IPS-18a (cell line): ENCODE measurements at regions not wholly inside any gene's neighbourhood (a gene's known extent, or its start where the extent isn't known, plus 50 kb on each side); places are given as distances from the start of the nearest gene placed in this dataset.

Experiments used
- H3K27ac ChIP-seq: one replicate; pipeline ENCODE4 v1.5.1; 2013; ENCODE audit warnings: low read length
- H3K27me3 ChIP-seq: one replicate; pipeline ENCODE4 v1.6.1; 2013; ENCODE audit warnings: mild to moderate bottlenecking, low read length; ENCODE audit not compliant: control insufficient read depth, insufficient read depth
- H3K36me3 ChIP-seq: one replicate; pipeline ENCODE4 v1.6.1; 2013; ENCODE audit warnings: low read depth, low read length; ENCODE audit not compliant: control insufficient read depth
- H3K4me1 ChIP-seq: one replicate; pipeline ENCODE4 v1.6.1; 2013; ENCODE audit warnings: low read depth, low read length; ENCODE audit not compliant: control insufficient read depth
- H3K4me3 ChIP-seq: one replicate; pipeline ENCODE4 v1.5.1; 2013; ENCODE audit warnings: low read length
- H3K9ac ChIP-seq: one replicate; pipeline ENCODE4 v1.6.1; 2013; ENCODE audit warnings: mild to moderate bottlenecking, low read length, moderate library complexity
- H3K9me3 ChIP-seq: one replicate; pipeline ENCODE4 v1.6.1; 2013; ENCODE audit warnings: low read depth, low read length; ENCODE audit not compliant: control insufficient read depth

DNA sequence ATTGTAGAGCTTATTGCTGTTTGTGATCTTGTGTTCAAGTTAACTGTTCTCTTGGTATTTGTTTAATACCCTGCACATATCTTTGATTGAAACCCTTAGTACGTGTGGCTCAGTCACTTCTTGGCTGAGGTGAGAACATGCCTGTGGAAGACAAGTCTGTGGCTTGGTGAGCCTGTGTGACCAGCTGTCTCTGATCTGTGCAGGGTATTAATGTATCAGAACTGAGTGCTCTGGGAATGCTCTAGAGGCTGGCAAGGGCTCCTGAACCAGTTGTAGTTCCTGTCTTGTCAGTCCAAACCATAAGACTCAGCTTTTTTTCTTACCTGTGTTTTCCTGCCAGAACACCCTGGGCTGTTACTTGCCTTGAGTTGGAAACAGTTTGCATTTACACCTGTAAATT lies 52.4 kb upstream of the EPHA4 start:
- no peak overlapping the region for H3K4me3 ChIP-seq
- H3K27me3 ChIP-seq = no peaks in the 10 kb centered on the region
- no peak overlapping the region for H3K9ac ChIP-seq
- H3K9me3 ChIP-seq = no peaks in the 10 kb centered on the region
- no peaks in the 10 kb centered on the region for H3K4me1 ChIP-seq
- no peaks in the 10 kb centered on the region for H3K36me3 ChIP-seq
- no peak overlapping the region for H3K27ac ChIP-seq
